GM12891 (cell line): ENCODE measurements at regions not wholly inside any gene's neighbourhood (a gene's known extent, or its start where the extent isn't known, plus 50 kb on each side); places are given as distances from the start of the nearest gene placed in this dataset.

Experiments
- POLR2AphosphoS5 ChIP-seq: IDR thresholded peaks from 2 replicates; pipeline ENCODE4 v1.6.1; 2011; ENCODE audit warnings: low read depth, low read length, control low read depth
- TAF1 ChIP-seq: IDR thresholded peaks from 2 replicates; pipeline ENCODE4 v1.6.1; 2011; ENCODE audit warnings: low read depth, low read length, control low read depth

DNA sequence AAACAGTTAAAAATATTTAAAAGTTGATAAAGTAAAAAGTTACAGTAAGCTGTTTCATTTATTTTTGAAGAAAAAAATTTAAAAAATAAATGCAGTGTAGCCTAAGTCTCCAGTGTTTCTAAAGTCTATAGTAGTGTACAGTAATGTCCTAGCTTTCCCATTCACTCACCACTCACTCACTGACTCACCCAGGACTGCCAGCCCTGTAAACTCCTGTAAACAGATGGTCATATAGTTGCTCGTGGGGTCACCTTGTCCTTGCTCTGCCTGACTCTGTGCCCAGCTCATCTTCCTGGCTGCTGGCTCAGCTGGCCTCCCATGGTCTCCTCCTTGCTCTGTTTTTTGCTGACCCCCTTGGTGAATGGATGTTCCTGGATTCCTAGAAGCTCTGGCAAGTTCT, 180.3 kb downstream of the VAPA start:
- TF ChIP-seq POLR2AphosphoS5: no peak
- TF ChIP-seq TAF1: no peak
